Liver (tissue), 8 donors: ENCODE measurements at regions not wholly inside any gene's neighbourhood (a gene's known extent, or its start where the extent isn't known, plus 50 kb on each side); places are given as distances from the start of the nearest gene placed in this dataset.

Source experiments
- DNase-seq: peaks from one replicate; pipeline ENCODE4 v3.0.0-alpha.2; 2017; ENCODE audit warnings: low spot score
- H3K27ac ChIP-seq, 2 donors: one replicate each; pipeline ENCODE4 v1.7.0; 2013; ENCODE audit warnings: inconsistent platforms in 2 of 2, low read length in 2 of 2, control low read depth in 1 of 2, low read depth in 1 of 2, mild to moderate bottlenecking in 1 of 2
- H3K27me3 ChIP-seq, 4 donors: one replicate each; pipeline versions ENCODE4 v1.6.1 to v1.7.0; 2013; ENCODE audit warnings: low read length in 3 of 4, inconsistent platforms in 1 of 4, mild to moderate bottlenecking in 1 of 4, moderate library complexity in 1 of 4; ENCODE audit not compliant: control insufficient read depth in 4 of 4, insufficient read depth in 4 of 4
- H3K36me3 ChIP-seq, 4 donors: one replicate each; pipeline versions ENCODE4 v1.6.1 to v1.7.0; 2013; ENCODE audit warnings: low read length in 3 of 4, mild to moderate bottlenecking in 3 of 4, low read depth in 1 of 4, moderate library complexity in 1 of 4; ENCODE audit not compliant: control insufficient read depth in 4 of 4, insufficient read depth in 3 of 4
- H3K4me1 ChIP-seq, 4 donors: one replicate each; pipeline versions ENCODE4 v1.6.1 to v1.7.0; 2013; ENCODE audit warnings: low read length in 3 of 4, mild to moderate bottlenecking in 3 of 4, moderate library complexity in 1 of 4; ENCODE audit not compliant: control insufficient read depth in 4 of 4, insufficient read depth in 4 of 4
- H3K4me3 ChIP-seq, 3 donors: one replicate each; pipeline versions ENCODE4 v1.6.1 to v1.7.0; 2013; ENCODE audit warnings: low read length in 3 of 3, control low read depth in 1 of 3, low read depth in 1 of 3, mild to moderate bottlenecking in 1 of 3
- H3K9ac ChIP-seq, 2 donors: one replicate each; pipeline ENCODE4 v1.7.0; 2013; ENCODE audit warnings: low read length in 2 of 2, mild to moderate bottlenecking in 2 of 2, moderate library complexity in 2 of 2, control low read depth in 1 of 2, low read depth in 1 of 2
- H3K9me3 ChIP-seq, 4 donors: one replicate each; pipeline versions ENCODE4 v1.6.1 to v1.7.0; 2013; ENCODE audit warnings: low read length in 3 of 4; ENCODE audit not compliant: control insufficient read depth in 4 of 4
- ATF3 ChIP-seq: IDR thresholded peaks from 2 replicates; pipeline ENCODE4 v1.6.1; 2016; ENCODE audit warnings: antibody characterized with exemption
- CTCF ChIP-seq: fragments of 150-350 bp; IDR thresholded peaks from 2 replicates; pipeline ENCODE4 v1.5.1; 2017; ENCODE audit warnings: improper control_type of control experiment, low read depth, low read length; ENCODE audit not compliant: missing input control
- EGR1 ChIP-seq, 2 donors: IDR thresholded peaks; 2 replicates each; pipeline ENCODE4 v1.6.1; 2016 to 2018; ENCODE audit warnings: antibody characterized with exemption in 2 of 2, low read depth in 2 of 2
- FOXA1 ChIP-seq: IDR thresholded peaks from 2 replicates; pipeline ENCODE4 v1.6.1; 2016; ENCODE audit warnings: antibody characterized with exemption
- FOXA2 ChIP-seq: IDR thresholded peaks from 2 replicates; pipeline ENCODE4 v1.6.1; 2016; ENCODE audit warnings: antibody characterized with exemption
- GABPA ChIP-seq, 2 donors: IDR thresholded peaks in 1 of 2; conservative IDR thresholded peaks in 1 of 2; 2 replicates each; pipeline ENCODE4 v1.6.1; 2016; ENCODE audit warnings: antibody characterized with exemption in 2 of 2, mild to moderate bottlenecking in 1 of 2, moderate library complexity in 1 of 2
- HNF4A ChIP-seq, 2 donors: conservative IDR thresholded peaks; 2 replicates each; pipeline ENCODE4 v1.6.1; 2016; ENCODE audit warnings: antibody characterized with exemption in 2 of 2, mild to moderate bottlenecking in 2 of 2
- HNF4G ChIP-seq: IDR thresholded peaks from 2 replicates; pipeline ENCODE4 v1.6.1; 2016; ENCODE audit warnings: antibody characterized with exemption
- JUND ChIP-seq, 2 donors: IDR thresholded peaks; 2 replicates each; pipeline ENCODE4 v1.6.1; 2016; ENCODE audit warnings: antibody characterized with exemption in 2 of 2
- MAX ChIP-seq: IDR thresholded peaks from 2 replicates; pipeline ENCODE4 v1.6.1; 2016; ENCODE audit warnings: antibody characterized with exemption
- NR2F2 ChIP-seq: IDR thresholded peaks from 2 replicates; pipeline ENCODE4 v1.6.1; 2016; ENCODE audit warnings: antibody characterized with exemption
- RAD21 ChIP-seq, 2 donors: IDR thresholded peaks; 2 replicates each; pipeline ENCODE4 v1.6.1; 2016; ENCODE audit warnings: antibody characterized with exemption in 2 of 2, mild to moderate bottlenecking in 2 of 2
- REST ChIP-seq: IDR thresholded peaks from 2 replicates; pipeline ENCODE4 v1.6.1; 2016; ENCODE audit warnings: antibody characterized with exemption, mild to moderate bottlenecking
- RXRA ChIP-seq, 2 donors: IDR thresholded peaks; 2 replicates each; pipeline ENCODE4 v1.6.1; 2017 to 2018; ENCODE audit warnings: antibody characterized with exemption in 2 of 2, mild to moderate bottlenecking in 1 of 2
- SP1 ChIP-seq: IDR thresholded peaks from 2 replicates; pipeline ENCODE4 v1.6.1; 2018; ENCODE audit warnings: antibody characterized with exemption, mild to moderate bottlenecking
- TAF1 ChIP-seq: conservative IDR thresholded peaks from 2 replicates; pipeline ENCODE4 v1.6.1; 2016; ENCODE audit warnings: antibody characterized with exemption, mild to moderate bottlenecking
- YY1 ChIP-seq: IDR thresholded peaks from 2 replicates; pipeline ENCODE4 v1.6.1; 2016; ENCODE audit warnings: antibody characterized with exemption, mild to moderate bottlenecking
- ZBTB33 ChIP-seq: IDR thresholded peaks from 2 replicates; pipeline ENCODE4 v1.6.1; 2016; ENCODE audit warnings: antibody characterized with exemption
- WGBS: extraction: QIAGEN DNeasy Blood & Tissue Kit; methylation state at CpG from one replicate; pipeline ENCODE4 v1.1.7; 2013; 5-methylcytosine and 5-hydroxymethylcytosine counted together
- donor health status: healthy.
- donor health status: healthy.
- donor health status: healthy.
- donor health status: healthy.
- donor health status: healthy.

GRCh38 chr2:236434593-236434992 lies 135.0 kb upstream of the ACKR3 start:
- WGBS = 86% methylated on average over 3 of the region's 3 CpGs
- H3K27me3 ChIP-seq = peaks cover 0 to 6% (median 0%) of the 10 kb centered on the region in 4 donors
- TF ChIP-seq SP1 (no peak), GABPA (IDR thresholded peaks at IDR 0.05 in 1 of 2, conservative IDR thresholded peaks at IDR 0.05 in 1 of 2) (no peak), TAF1 (no peak), RAD21 (IDR thresholded peaks at IDR 0.05) (no peak), YY1 (no peak), REST (no peak), FOXA1 (no peak), RXRA (IDR thresholded peaks at IDR 0.05) (no peak), HNF4G (no peak), HNF4A (conservative IDR thresholded peaks at IDR 0.05) (no peak), ZBTB33 (no peak), ATF3 (no peak), EGR1 (IDR thresholded peaks at IDR 0.05; ENCODE audit: low read depth in 2 of 2) (no peak), NR2F2 (no peak), FOXA2 (no peak), MAX (no peak), CTCF (no peak), JUND (IDR thresholded peaks at IDR 0.05) (no peak)
- no peak overlapping the region for H3K4me3 ChIP-seq
- no peak overlapping the region for H3K27ac ChIP-seq
- H3K9me3 ChIP-seq = no peaks in the 10 kb centered on the region
- H3K36me3 ChIP-seq = no peaks in the 10 kb centered on the region
- H3K9ac ChIP-seq = no peak overlapping the region
- no peak for DNase-seq
- H3K4me1 ChIP-seq = no peaks in the 10 kb centered on the region
